ENCODE measurements at regions not wholly inside any gene's neighbourhood (a gene's known extent, or its start where the extent isn't known, plus 50 kb on each side); places are given as distances from the start of the nearest gene placed in this dataset.

GRCh38 chr13:74715718-74716117, 581.5 kb upstream of the KLF12 start:
- H3K4ac ChIP-seq (replicated peaks; ENCODE audit: insufficient read length, low read depth, low read length) = no peak overlapping the region
- H3K79me1 ChIP-seq (ENCODE audit: low read depth, low read length) = no peaks in the 10 kb centered on the region
- WGBS, 2 experiments (ENCODE audit: extremely low coverage in 1 of 2, insufficient coverage in 1 of 2, insufficient read length in 1 of 2, insufficient replicate concordance in 2 of 2, low coverage in 1 of 2, low lambda C conversion rate in 2 of 2, missing lambda C conversion rate in 1 of 2) = 89% methylated on average over 2 of the region's 2 CpGs; no CpG with 5 or more reads in 1 of the 2 experiments
- no peak overlapping the region for H3K27ac ChIP-seq (ENCODE audit: low read depth, low read length)
- no peak overlapping the region for H3K4me3 ChIP-seq (ENCODE audit: extremely low read depth in 1 of 4, insufficient read depth in 2 of 4, low read depth in 3 of 4, low read length in 4 of 4)
- H4K20me1 ChIP-seq (replicated peaks in 1 of 2; ENCODE audit: control insufficient read depth in 1 of 2, insufficient read depth in 2 of 2, low read length in 2 of 2) = no peaks in the 10 kb centered on the region
- H2AFZ ChIP-seq (ENCODE audit: low read length) = no peak overlapping the region
- H3K36me3 ChIP-seq (ENCODE audit: control insufficient read depth in 2 of 4, insufficient read depth in 4 of 4, low read length in 3 of 4) = no peaks in the 10 kb centered on the region
- H4K91ac ChIP-seq (replicated peaks; ENCODE audit: insufficient read length, low read length) = no peak overlapping the region
- no peak overlapping the region for H3K18ac ChIP-seq (ENCODE audit: extremely low read depth, low read length)
- no peak overlapping the region for H2BK120ac ChIP-seq (replicated peaks; ENCODE audit: low read depth, low read length)
- no peaks in the 10 kb centered on the region for H3K27me3 ChIP-seq (replicated peaks in 1 of 4; ENCODE audit: control insufficient read depth in 3 of 4, extremely low read depth in 1 of 4, insufficient read depth in 3 of 4, low read length in 3 of 4)
- no peak overlapping the region for H2BK20ac ChIP-seq (ENCODE audit: low read length)
- H3K4me1 ChIP-seq (replicated peaks in 1 of 4; ENCODE audit: control insufficient read depth in 3 of 4, insufficient read depth in 4 of 4, low read length in 3 of 4) = no peaks in the 10 kb centered on the region
- no peak overlapping the region for H3K4me2 ChIP-seq (ENCODE audit: insufficient read depth in 1 of 2, low read depth in 2 of 2, low read length in 2 of 2)
- no peak overlapping the region for H3K14ac ChIP-seq (ENCODE audit: insufficient read length)
- ChIA-PET POLR2A (ENCODE audit: partially characterized antibody) (no interaction called here), CTCF (ENCODE audit: partially characterized antibody) (no interaction called here)
- no peak overlapping the region for H3K23ac ChIP-seq (ENCODE audit: insufficient read length)
- H2BK5ac ChIP-seq (ENCODE audit: low read depth, low read length) = no peak overlapping the region
- H3K9ac ChIP-seq (replicated peaks in 1 of 4; ENCODE audit: extremely low read depth in 1 of 4, low read depth in 3 of 4, low read length in 3 of 4) = no peak overlapping the region
- H2BK15ac ChIP-seq (ENCODE audit: low read length) = no peak overlapping the region
- no peak overlapping the region for H4K5ac ChIP-seq (ENCODE audit: insufficient read length, low read depth, low read length)
- no peak overlapping the region for H4K8ac ChIP-seq (ENCODE audit: extremely low read depth, insufficient read depth, low read length)
- TF ChIP-seq RBBP5 (IDR thresholded peaks at IDR 0.05; ENCODE audit: borderline replicate concordance, low read depth, low read length) (no peak), RNF2 (IDR thresholded peaks at IDR 0.05; ENCODE audit: borderline replicate concordance, low read depth, low read length, missing control alignments, poor library complexity, severe bottlenecking) (no peak), TBP (IDR thresholded peaks at IDR 0.05; ENCODE audit: low read depth, low read length) (no peak), RAD21 (IDR thresholded peaks at IDR 0.05 in 1 of 2, conservative IDR thresholded peaks at IDR 0.05 in 1 of 2; ENCODE audit: low read depth in 2 of 2, low read length in 2 of 2) (no peak), SIRT6 (IDR thresholded peaks at IDR 0.05; ENCODE audit: low read length) (no peak), ZNF274 (IDR thresholded peaks at IDR 0.05; ENCODE audit: borderline replicate concordance, extremely low read depth, low read length) (no peak), CREB1 (IDR thresholded peaks at IDR 0.05) (no peak)
- TF ChIP-seq, protein P1, sequence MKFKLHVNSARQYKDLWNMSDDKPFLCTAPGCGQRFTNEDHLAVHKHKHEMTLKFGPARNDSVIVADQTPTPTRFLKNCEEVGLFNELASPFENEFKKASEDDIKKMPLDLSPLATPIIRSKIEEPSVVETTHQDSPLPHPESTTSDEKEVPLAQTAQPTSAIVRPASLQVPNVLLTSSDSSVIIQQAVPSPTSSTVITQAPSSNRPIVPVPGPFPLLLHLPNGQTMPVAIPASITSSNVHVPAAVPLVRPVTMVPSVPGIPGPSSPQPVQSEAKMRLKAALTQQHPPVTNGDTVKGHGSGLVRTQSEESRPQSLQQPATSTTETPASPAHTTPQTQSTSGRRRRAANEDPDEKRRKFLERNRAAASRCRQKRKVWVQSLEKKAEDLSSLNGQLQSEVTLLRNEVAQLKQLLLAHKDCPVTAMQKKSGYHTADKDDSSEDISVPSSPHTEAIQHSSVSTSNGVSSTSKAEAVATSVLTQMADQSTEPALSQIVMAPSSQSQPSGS (IDR thresholded peaks at IDR 0.05; ENCODE audit: low read length) = no peak
- FAIRE-seq (no peak), DNase-seq (ENCODE audit: low read depth in 1 of 2, low spot score in 2 of 2) (no peak)
- no peaks in the 10 kb centered on the region for H3K23me2 ChIP-seq (ENCODE audit: low read depth, low read length)
- H3K79me2 ChIP-seq (ENCODE audit: control insufficient read depth in 1 of 2, insufficient read depth in 2 of 2, low read length in 2 of 2) = no peaks in the 10 kb centered on the region
- peaks cover 0 to 9% of the 10 kb centered on the region in 2 experiments; a peak in 1 of 4 replicates for H3K9me3 ChIP-seq (ENCODE audit: insufficient read depth in 2 of 2, low read depth in 1 of 2, low read length in 1 of 2)
- H2AK5ac ChIP-seq (ENCODE audit: low read depth, low read length) = no peak overlapping the region
- no peak overlapping the region for H3K56ac ChIP-seq (replicated peaks; ENCODE audit: insufficient read length, low read depth, low read length)
- H2BK12ac ChIP-seq (ENCODE audit: low read depth, low read length) = no peak overlapping the region
